ENCODE measurements at regions not wholly inside any gene's neighbourhood (a gene's known extent, or its start where the extent isn't known, plus 50 kb on each side); places are given as distances from the start of the nearest gene placed in this dataset.

GRCh38 chr5:105684799-105685198 lies 1985.9 kb downstream of the EFNA5 start:
- ChIA-PET POLR2A (no interaction called here), CTCF (no interaction called here)
- TF ChIP-seq FOXK2 (IDR thresholded peaks at IDR 0.05) (no peak), ELF4 (IDR thresholded peaks at IDR 0.05) (no peak), NFRKB (IDR thresholded peaks at IDR 0.05) (no peak), TARDBP (IDR thresholded peaks at IDR 0.05) (no peak), ARNT (IDR thresholded peaks at IDR 0.05) (no peak), ZNF384 (IDR thresholded peaks at IDR 0.05) (no peak), HDGF (IDR thresholded peaks at IDR 0.05; ENCODE audit: borderline replicate concordance) (no peak), SUZ12 (IDR thresholded peaks at IDR 0.05) (no peak), FOXM1 (IDR thresholded peaks at IDR 0.05; ENCODE audit: borderline replicate concordance) (no peak), BHLHE40 (IDR thresholded peaks at IDR 0.05; ENCODE audit: borderline replicate concordance) (no peak), PKNOX1 (IDR thresholded peaks at IDR 0.05) (no peak), CTBP1 (IDR thresholded peaks at IDR 0.05; ENCODE audit: borderline replicate concordance) (no peak), L3MBTL2 (conservative IDR thresholded peaks at IDR 0.05) (no peak), FOXA1 (IDR thresholded peaks at IDR 0.05) (no peak), SP1 (IDR thresholded peaks at IDR 0.05) (no peak), LEF1 (IDR thresholded peaks at IDR 0.05; ENCODE audit: borderline replicate concordance) (no peak)
- DNase-seq (ENCODE audit: extremely low spot score): no peak

- ChIA-PET CTCF (no interaction called here), POLR2A (no interaction called here)
- no peak for DNase-seq (ENCODE audit: extremely low spot score)
- TF ChIP-seq SUZ12 (IDR thresholded peaks at IDR 0.05) (no peak), ZNF384 (IDR thresholded peaks at IDR 0.05) (no peak), LEF1 (IDR thresholded peaks at IDR 0.05; ENCODE audit: borderline replicate concordance) (no peak), HDGF (IDR thresholded peaks at IDR 0.05; ENCODE audit: borderline replicate concordance) (no peak), L3MBTL2 (conservative IDR thresholded peaks at IDR 0.05) (no peak), FOXM1 (IDR thresholded peaks at IDR 0.05; ENCODE audit: borderline replicate concordance) (no peak), BHLHE40 (IDR thresholded peaks at IDR 0.05; ENCODE audit: borderline replicate concordance) (no peak), PKNOX1 (IDR thresholded peaks at IDR 0.05) (no peak)
These were observed 1989.8 kb downstream of the EFNA5 start for GRCh38 chr5:105680858-105681475.

GRCh38 chr5:105677291-105677690 lies 1993.4 kb downstream of the EFNA5 start:
- CTCF ChIA-PET: no interaction called here
- DNase-seq (ENCODE audit: extremely low spot score): no peak
- POLR2A ChIA-PET: no interaction called here
- no peak for TF ChIP-seq BHLHE40 (IDR thresholded peaks at IDR 0.05; ENCODE audit: borderline replicate concordance)
- TF ChIP-seq L3MBTL2 (conservative IDR thresholded peaks at IDR 0.05): no peak
- no peak for TF ChIP-seq FOXA1 (IDR thresholded peaks at IDR 0.05)
- TF ChIP-seq CTBP1 (IDR thresholded peaks at IDR 0.05; ENCODE audit: borderline replicate concordance): no peak
- no peak for TF ChIP-seq SUZ12 (IDR thresholded peaks at IDR 0.05)
- TF ChIP-seq PKNOX1 (IDR thresholded peaks at IDR 0.05): no peak
- TF ChIP-seq LEF1 (IDR thresholded peaks at IDR 0.05; ENCODE audit: borderline replicate concordance): no peak
- TF ChIP-seq ELF4 (IDR thresholded peaks at IDR 0.05): no peak
- no peak for TF ChIP-seq ZNF384 (IDR thresholded peaks at IDR 0.05)
- no peak for TF ChIP-seq FOXM1 (IDR thresholded peaks at IDR 0.05; ENCODE audit: borderline replicate concordance)
- TF ChIP-seq HDGF (IDR thresholded peaks at IDR 0.05; ENCODE audit: borderline replicate concordance): no peak
- no peak for TF ChIP-seq SP1 (IDR thresholded peaks at IDR 0.05)
- TF ChIP-seq NFRKB (IDR thresholded peaks at IDR 0.05): no peak
- TF ChIP-seq TARDBP (IDR thresholded peaks at IDR 0.05): no peak
- no peak for TF ChIP-seq FOXK2 (IDR thresholded peaks at IDR 0.05)
- TF ChIP-seq ARNT (IDR thresholded peaks at IDR 0.05): no peak

GRCh38 chr5:105670596-105670995 lies 2000.1 kb downstream of the EFNA5 start:
- CTCF ChIA-PET: no interaction called here
- POLR2A ChIA-PET: no interaction called here
- no peak for DNase-seq (ENCODE audit: extremely low spot score)
- no peak for TF ChIP-seq HDGF (IDR thresholded peaks at IDR 0.05; ENCODE audit: borderline replicate concordance)
- TF ChIP-seq ELF4 (IDR thresholded peaks at IDR 0.05): no peak
- TF ChIP-seq SUZ12 (IDR thresholded peaks at IDR 0.05): no peak
- TF ChIP-seq ARNT (IDR thresholded peaks at IDR 0.05): no peak
- TF ChIP-seq FOXK2 (IDR thresholded peaks at IDR 0.05): no peak
- TF ChIP-seq BHLHE40 (IDR thresholded peaks at IDR 0.05; ENCODE audit: borderline replicate concordance): no peak
- TF ChIP-seq L3MBTL2 (conservative IDR thresholded peaks at IDR 0.05): no peak
- no peak for TF ChIP-seq FOXM1 (IDR thresholded peaks at IDR 0.05; ENCODE audit: borderline replicate concordance)
- no peak for TF ChIP-seq TARDBP (IDR thresholded peaks at IDR 0.05)
- no peak for TF ChIP-seq SP1 (IDR thresholded peaks at IDR 0.05)
- TF ChIP-seq CTBP1 (IDR thresholded peaks at IDR 0.05; ENCODE audit: borderline replicate concordance): no peak
- no peak for TF ChIP-seq LEF1 (IDR thresholded peaks at IDR 0.05; ENCODE audit: borderline replicate concordance)
- no peak for TF ChIP-seq ZNF384 (IDR thresholded peaks at IDR 0.05)
- no peak for TF ChIP-seq FOXA1 (IDR thresholded peaks at IDR 0.05)
- no peak for TF ChIP-seq PKNOX1 (IDR thresholded peaks at IDR 0.05)
- no peak for TF ChIP-seq NFRKB (IDR thresholded peaks at IDR 0.05)

- DNase-seq (ENCODE audit: extremely low spot score): no peak
- TF ChIP-seq HDGF (IDR thresholded peaks at IDR 0.05; ENCODE audit: borderline replicate concordance): no peak
- TF ChIP-seq ZNF384 (IDR thresholded peaks at IDR 0.05): no peak
- no peak for TF ChIP-seq FOXK2 (IDR thresholded peaks at IDR 0.05)
- TF ChIP-seq PKNOX1 (IDR thresholded peaks at IDR 0.05): no peak
- TF ChIP-seq ELF4 (IDR thresholded peaks at IDR 0.05): no peak
- no peak for TF ChIP-seq CTBP1 (IDR thresholded peaks at IDR 0.05; ENCODE audit: borderline replicate concordance)
- TF ChIP-seq ARNT (IDR thresholded peaks at IDR 0.05): no peak
- no peak for TF ChIP-seq FOXM1 (IDR thresholded peaks at IDR 0.05; ENCODE audit: borderline replicate concordance)
- CTCF ChIA-PET: no interaction called here
- POLR2A ChIA-PET: no interaction called here
These were observed 2007.1 kb downstream of the EFNA5 start for GRCh38 chr5:105663671-105664070.

Measured in HEK293T (cell line).